ENCODE measurements at regions not wholly inside any gene's neighbourhood (a gene's known extent, or its start where the extent isn't known, plus 50 kb on each side); places are given as distances from the start of the nearest gene placed in this dataset.

- Histone ChIP-seq H3K36me3 (ENCODE audit: insufficient read depth, low read length) (no peaks in the 10 kb centered on the region), H3K79me2 (ENCODE audit: insufficient read depth, low read length) (no peaks in the 10 kb centered on the region), H3K4me1 (ENCODE audit: insufficient read depth, low read length, poor library complexity, severe bottlenecking) (peaks cover 74% of the 10 kb centered on the region), H3K9ac (ENCODE audit: low read depth, low read length, poor library complexity, severe bottlenecking) (peak overlapping the region; percentile 70), H3K27me3 (ENCODE audit: insufficient read depth, low read length, poor library complexity, severe bottlenecking) (no peaks in the 10 kb centered on the region), H3K9me2 (replicated peaks; ENCODE audit: low read depth, low read length) (no peaks in the 10 kb centered on the region), H4K20me1 (ENCODE audit: insufficient read depth, low read length, poor library complexity, severe bottlenecking) (no peaks in the 10 kb centered on the region), H3K4me2 (ENCODE audit: low read depth, low read length, poor library complexity, severe bottlenecking) (peak overlapping the region; percentile 86), H3K9me3 (ENCODE audit: insufficient read depth, low read depth, low read length) (no peaks in the 10 kb centered on the region), H3K4me3 (ENCODE audit: low read length, poor library complexity, severe bottlenecking) (no peak overlapping the region), H2AFZ (ENCODE audit: low read length) (no peak overlapping the region; the same call in 1 of the 2 replicates), H3F3A (ENCODE audit: low read depth) (peaks cover 4% of the 10 kb centered on the region; the same call in 1 of the 2 replicates)
- TF ChIP-seq CTCF (conservative IDR thresholded peaks at IDR 0.05; ENCODE audit: low read length) (no peak), EZH2phosphoT487 (IDR thresholded peaks at IDR 0.05; ENCODE audit: borderline replicate concordance) (no peak)
Observed at GRCh38 chr9:79884546-79884945, 312.8 kb downstream of the TLE4 start.

DNA sequence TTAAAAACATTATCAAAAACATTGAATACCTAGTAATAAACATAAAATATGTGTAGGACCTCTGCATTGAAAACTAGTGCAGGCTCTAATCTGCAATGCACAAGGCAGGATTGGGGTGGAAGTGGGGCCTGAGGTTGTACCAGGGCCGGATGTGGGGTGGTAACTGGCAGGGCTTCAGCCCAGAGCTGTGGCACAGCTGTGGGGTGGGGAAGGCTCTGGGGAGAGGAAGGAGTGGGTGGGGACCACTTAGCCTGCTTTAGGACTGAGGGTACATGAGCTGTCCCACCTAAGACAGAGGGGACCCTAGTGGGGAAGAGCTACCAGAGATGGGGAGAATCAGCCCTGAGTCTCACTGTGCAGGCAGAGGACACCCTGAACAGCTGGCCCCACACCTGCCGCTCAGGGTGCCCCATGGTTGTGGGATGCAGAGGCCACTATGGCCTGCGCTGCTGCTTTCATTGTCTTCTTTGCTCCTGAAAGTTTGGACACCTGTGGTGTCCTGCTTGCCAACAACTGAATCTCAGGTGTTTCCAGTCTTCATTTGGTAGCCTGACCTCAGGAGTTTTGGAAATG, 311.4 kb downstream of the TLE4 start:
- no peaks in the 10 kb centered on the region for H3K9me3 ChIP-seq (ENCODE audit: insufficient read depth, low read depth, low read length)
- H3K9me2 ChIP-seq (replicated peaks; ENCODE audit: low read depth, low read length), result no peaks in the 10 kb centered on the region
- TF ChIP-seq EZH2phosphoT487 (IDR thresholded peaks at IDR 0.05; ENCODE audit: borderline replicate concordance), result no peak
- no peak for TF ChIP-seq CTCF (conservative IDR thresholded peaks at IDR 0.05; ENCODE audit: low read length)
- no peaks in the 10 kb centered on the region for H3K27me3 ChIP-seq (ENCODE audit: insufficient read depth, low read length, poor library complexity, severe bottlenecking)
- peaks cover 4% of the 10 kb centered on the region; the same call in 1 of the 2 replicates for H3F3A ChIP-seq (ENCODE audit: low read depth)
- no peaks in the 10 kb centered on the region for H3K79me2 ChIP-seq (ENCODE audit: insufficient read depth, low read length)
- H3K9ac ChIP-seq (ENCODE audit: low read depth, low read length, poor library complexity, severe bottlenecking), result peak overlapping the region; percentile 70
- peak overlapping the region; percentile 86 for H3K4me2 ChIP-seq (ENCODE audit: low read depth, low read length, poor library complexity, severe bottlenecking)
- no peaks in the 10 kb centered on the region for H4K20me1 ChIP-seq (ENCODE audit: insufficient read depth, low read length, poor library complexity, severe bottlenecking)
- no peak overlapping the region for H2AFZ ChIP-seq (ENCODE audit: low read length)
- H3K36me3 ChIP-seq (ENCODE audit: insufficient read depth, low read length), result no peaks in the 10 kb centered on the region
- peaks cover 76% of the 10 kb centered on the region for H3K4me1 ChIP-seq (ENCODE audit: insufficient read depth, low read length, poor library complexity, severe bottlenecking)
- H3K4me3 ChIP-seq (ENCODE audit: low read length, poor library complexity, severe bottlenecking), result peak overlapping the region; percentile 61

GRCh38 chr9:79880626-79881025, 308.9 kb downstream of the TLE4 start:
- H3K9ac ChIP-seq (ENCODE audit: low read depth, low read length, poor library complexity, severe bottlenecking), result peak overlapping the region; percentile 58
- H3K4me1 ChIP-seq (ENCODE audit: insufficient read depth, low read length, poor library complexity, severe bottlenecking), result peaks cover 74% of the 10 kb centered on the region
- no peaks in the 10 kb centered on the region for H3K36me3 ChIP-seq (ENCODE audit: insufficient read depth, low read length)
- peak overlapping the region; percentile 60 for H3K4me2 ChIP-seq (ENCODE audit: low read depth, low read length, poor library complexity, severe bottlenecking)
- H3K79me2 ChIP-seq (ENCODE audit: insufficient read depth, low read length), result no peaks in the 10 kb centered on the region
- H3K9me3 ChIP-seq (ENCODE audit: insufficient read depth, low read depth, low read length), result no peaks in the 10 kb centered on the region
- peaks cover 4% of the 10 kb centered on the region; the same call in 1 of the 2 replicates for H3F3A ChIP-seq (ENCODE audit: low read depth)
- no peaks in the 10 kb centered on the region for H3K9me2 ChIP-seq (replicated peaks; ENCODE audit: low read depth, low read length)
- no peaks in the 10 kb centered on the region for H4K20me1 ChIP-seq (ENCODE audit: insufficient read depth, low read length, poor library complexity, severe bottlenecking)
- TF ChIP-seq EZH2phosphoT487 (IDR thresholded peaks at IDR 0.05; ENCODE audit: borderline replicate concordance), result no peak
- no peak for TF ChIP-seq CTCF (conservative IDR thresholded peaks at IDR 0.05; ENCODE audit: low read length)
- peak overlapping the region; percentile 47 for H3K4me3 ChIP-seq (ENCODE audit: low read length, poor library complexity, severe bottlenecking)
- peak overlapping the region; percentile 59 for H2AFZ ChIP-seq (ENCODE audit: low read length)
- no peaks in the 10 kb centered on the region for H3K27me3 ChIP-seq (ENCODE audit: insufficient read depth, low read length, poor library complexity, severe bottlenecking)

All from Loucy (cell line).